ENCODE measurements at regions not wholly inside any gene's neighbourhood (a gene's known extent, or its start where the extent isn't known, plus 50 kb on each side); places are given as distances from the start of the nearest gene placed in this dataset.

GRCh38 chr6:81590314-81590691 lies 162.2 kb downstream of the TENT5A start:
- TF ChIP-seq CTCF (IDR thresholded peaks at IDR 0.05; ENCODE audit: poor library complexity, severe bottlenecking), result no peak
- no peak for TF ChIP-seq MXI1 (conservative IDR thresholded peaks at IDR 0.05; ENCODE audit: poor library complexity, severe bottlenecking)
- TF ChIP-seq RAD21 (conservative IDR thresholded peaks at IDR 0.05), result no peak
- TF ChIP-seq EZH2 (IDR thresholded peaks at IDR 0.05; ENCODE audit: borderline replicate concordance, insufficient read depth, low read length, poor library complexity, severe bottlenecking), result no peak
- no peak for TF ChIP-seq POLR2AphosphoS5 (IDR thresholded peaks at IDR 0.05)
- TF ChIP-seq REST (IDR thresholded peaks at IDR 0.05; ENCODE audit: borderline replicate concordance), result no peak
- TF ChIP-seq SMC3 (conservative IDR thresholded peaks at IDR 0.05; ENCODE audit: poor library complexity), result no peak
- TF ChIP-seq TAF1 (IDR thresholded peaks at IDR 0.05; ENCODE audit: low read depth), result no peak
